HL-60 (cell line): ENCODE measurements at regions not wholly inside any gene's neighbourhood (a gene's known extent, or its start where the extent isn't known, plus 50 kb on each side); places are given as distances from the start of the nearest gene placed in this dataset.

Source experiments
- DNase-seq, 2 experiments: peaks; one replicate each; pipeline ENCODE4 v3.0.0-alpha.2; 2010 to 2020; ENCODE audit warnings: low read depth in 1 of 2, low spot score in 1 of 2
- H3K27ac ChIP-seq: fragments of 250-450 bp; sonication (Bioruptor Pico); replicated peaks from 2 replicates; pipeline ENCODE4 v1.5.1; 2020; ENCODE audit warnings: mild to moderate bottlenecking, moderate library complexity
- H3K27me3 ChIP-seq: fragments of 250-450 bp; sonication (Bioruptor Pico); 2 replicates; pipeline ENCODE4 v1.5.1; 2021; ENCODE audit warnings: mild to moderate bottlenecking, moderate library complexity; ENCODE audit not compliant: insufficient read depth, poor library complexity, severe bottlenecking
- H3K4me3 ChIP-seq: replicated peaks from 2 replicates; pipeline ENCODE4 v1.5.1; 2011; ENCODE audit warnings: mild to moderate bottlenecking, control low read depth, low read length; ENCODE audit not compliant: insufficient read depth
- GABPA ChIP-seq: IDR thresholded peaks from 2 replicates; pipeline ENCODE4 v1.6.1; 2012; ENCODE audit warnings: low read depth
- POLR2AphosphoS5 ChIP-seq: IDR thresholded peaks from 2 replicates; pipeline ENCODE4 v1.6.1; 2012; ENCODE audit warnings: low read depth
- SPI1 ChIP-seq: IDR thresholded peaks from 2 replicates; pipeline ENCODE4 v1.6.1; 2012; ENCODE audit warnings: low read depth, mild to moderate bottlenecking, borderline replicate concordance
- TF ChIP-seq, protein P1 (sequence below): IDR thresholded peaks from one replicate; pipeline ENCODE4 v1.5.1; 2011; ENCODE audit warnings: low read length, control low read depth, inconsistent platforms; ENCODE audit not compliant: insufficient read depth
- TF ChIP-seq, protein P2 (sequence below): IDR thresholded peaks from 2 replicates; pipeline ENCODE4 v1.6.1; 2012; ENCODE audit warnings: low read depth; ENCODE audit not compliant: insufficient replicate concordance

DNA sequence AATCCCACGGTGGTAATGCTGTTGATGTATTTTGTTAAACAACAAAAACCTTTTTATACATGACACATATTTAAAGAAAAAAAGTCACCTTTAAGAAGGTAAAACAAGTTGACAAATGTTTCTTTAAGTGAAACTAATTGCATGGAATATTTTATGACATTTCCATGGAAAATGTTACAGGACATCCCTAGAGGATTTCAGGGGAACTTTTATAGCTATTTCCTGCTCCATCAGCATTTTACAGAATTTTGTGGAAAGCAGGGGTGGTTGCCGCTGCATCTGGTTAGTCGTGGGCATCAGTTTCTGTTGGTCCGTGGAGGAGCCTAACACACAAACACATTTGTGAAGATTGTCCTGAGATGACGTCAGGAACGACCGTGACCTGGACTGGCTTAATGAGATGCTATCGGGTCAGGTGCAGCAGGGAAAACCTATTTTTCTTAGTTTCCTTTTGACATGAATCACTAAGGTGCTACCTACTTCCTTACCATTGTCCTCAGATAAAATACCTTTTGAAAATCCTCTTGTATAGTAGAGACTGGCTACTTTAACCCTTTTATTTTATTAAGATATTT, 305.1 kb downstream of the MAP2K6 start:
- no peaks in the 10 kb centered on the region for H3K27me3 ChIP-seq
- TF ChIP-seq SPI1 (no peak), POLR2AphosphoS5 (no peak), GABPA (no peak)
- TF ChIP-seq, protein P1, sequence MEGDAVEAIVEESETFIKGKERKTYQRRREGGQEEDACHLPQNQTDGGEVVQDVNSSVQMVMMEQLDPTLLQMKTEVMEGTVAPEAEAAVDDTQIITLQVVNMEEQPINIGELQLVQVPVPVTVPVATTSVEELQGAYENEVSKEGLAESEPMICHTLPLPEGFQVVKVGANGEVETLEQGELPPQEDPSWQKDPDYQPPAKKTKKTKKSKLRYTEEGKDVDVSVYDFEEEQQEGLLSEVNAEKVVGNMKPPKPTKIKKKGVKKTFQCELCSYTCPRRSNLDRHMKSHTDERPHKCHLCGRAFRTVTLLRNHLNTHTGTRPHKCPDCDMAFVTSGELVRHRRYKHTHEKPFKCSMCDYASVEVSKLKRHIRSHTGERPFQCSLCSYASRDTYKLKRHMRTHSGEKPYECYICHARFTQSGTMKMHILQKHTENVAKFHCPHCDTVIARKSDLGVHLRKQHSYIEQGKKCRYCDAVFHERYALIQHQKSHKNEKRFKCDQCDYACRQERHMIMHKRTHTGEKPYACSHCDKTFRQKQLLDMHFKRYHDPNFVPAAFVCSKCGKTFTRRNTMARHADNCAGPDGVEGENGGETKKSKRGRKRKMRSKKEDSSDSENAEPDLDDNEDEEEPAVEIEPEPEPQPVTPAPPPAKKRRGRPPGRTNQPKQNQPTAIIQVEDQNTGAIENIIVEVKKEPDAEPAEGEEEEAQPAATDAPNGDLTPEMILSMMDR, result no peak
- TF ChIP-seq, protein P2, sequence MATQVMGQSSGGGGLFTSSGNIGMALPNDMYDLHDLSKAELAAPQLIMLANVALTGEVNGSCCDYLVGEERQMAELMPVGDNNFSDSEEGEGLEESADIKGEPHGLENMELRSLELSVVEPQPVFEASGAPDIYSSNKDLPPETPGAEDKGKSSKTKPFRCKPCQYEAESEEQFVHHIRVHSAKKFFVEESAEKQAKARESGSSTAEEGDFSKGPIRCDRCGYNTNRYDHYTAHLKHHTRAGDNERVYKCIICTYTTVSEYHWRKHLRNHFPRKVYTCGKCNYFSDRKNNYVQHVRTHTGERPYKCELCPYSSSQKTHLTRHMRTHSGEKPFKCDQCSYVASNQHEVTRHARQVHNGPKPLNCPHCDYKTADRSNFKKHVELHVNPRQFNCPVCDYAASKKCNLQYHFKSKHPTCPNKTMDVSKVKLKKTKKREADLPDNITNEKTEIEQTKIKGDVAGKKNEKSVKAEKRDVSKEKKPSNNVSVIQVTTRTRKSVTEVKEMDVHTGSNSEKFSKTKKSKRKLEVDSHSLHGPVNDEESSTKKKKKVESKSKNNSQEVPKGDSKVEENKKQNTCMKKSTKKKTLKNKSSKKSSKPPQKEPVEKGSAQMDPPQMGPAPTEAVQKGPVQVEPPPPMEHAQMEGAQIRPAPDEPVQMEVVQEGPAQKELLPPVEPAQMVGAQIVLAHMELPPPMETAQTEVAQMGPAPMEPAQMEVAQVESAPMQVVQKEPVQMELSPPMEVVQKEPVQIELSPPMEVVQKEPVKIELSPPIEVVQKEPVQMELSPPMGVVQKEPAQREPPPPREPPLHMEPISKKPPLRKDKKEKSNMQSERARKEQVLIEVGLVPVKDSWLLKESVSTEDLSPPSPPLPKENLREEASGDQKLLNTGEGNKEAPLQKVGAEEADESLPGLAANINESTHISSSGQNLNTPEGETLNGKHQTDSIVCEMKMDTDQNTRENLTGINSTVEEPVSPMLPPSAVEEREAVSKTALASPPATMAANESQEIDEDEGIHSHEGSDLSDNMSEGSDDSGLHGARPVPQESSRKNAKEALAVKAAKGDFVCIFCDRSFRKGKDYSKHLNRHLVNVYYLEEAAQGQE, result no peak
- no peak overlapping the region for H3K4me3 ChIP-seq
- DNase-seq, result no peak
- no peak overlapping the region for H3K27ac ChIP-seq

DNA sequence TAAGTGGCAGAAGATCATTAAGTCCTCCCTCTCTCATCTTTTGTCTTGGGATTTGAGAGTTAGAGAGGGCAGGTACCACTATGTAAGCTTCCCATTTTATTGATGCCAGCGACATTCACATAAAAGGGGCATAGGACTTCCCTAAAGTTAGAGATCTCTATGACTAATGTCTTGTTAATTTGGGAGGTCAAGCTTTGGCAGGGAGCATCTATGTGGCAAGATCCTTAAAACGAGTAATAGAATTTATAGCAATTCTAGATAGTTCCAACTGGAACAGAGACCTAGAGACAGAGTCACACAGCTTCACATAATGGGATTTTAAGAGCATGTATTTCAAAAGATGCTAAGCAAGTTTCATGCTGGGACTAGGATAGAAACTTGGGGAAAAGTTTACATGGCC, 308.0 kb downstream of the MAP2K6 start:
- no peaks in the 10 kb centered on the region for H3K27me3 ChIP-seq
- H3K27ac ChIP-seq, result no peak overlapping the region
- no peak overlapping the region for H3K4me3 ChIP-seq
- TF ChIP-seq, protein P1, result no peak
- TF ChIP-seq POLR2AphosphoS5, result no peak
- no peak for TF ChIP-seq GABPA
- TF ChIP-seq, protein P2, result no peak
- no peak for DNase-seq

DNA sequence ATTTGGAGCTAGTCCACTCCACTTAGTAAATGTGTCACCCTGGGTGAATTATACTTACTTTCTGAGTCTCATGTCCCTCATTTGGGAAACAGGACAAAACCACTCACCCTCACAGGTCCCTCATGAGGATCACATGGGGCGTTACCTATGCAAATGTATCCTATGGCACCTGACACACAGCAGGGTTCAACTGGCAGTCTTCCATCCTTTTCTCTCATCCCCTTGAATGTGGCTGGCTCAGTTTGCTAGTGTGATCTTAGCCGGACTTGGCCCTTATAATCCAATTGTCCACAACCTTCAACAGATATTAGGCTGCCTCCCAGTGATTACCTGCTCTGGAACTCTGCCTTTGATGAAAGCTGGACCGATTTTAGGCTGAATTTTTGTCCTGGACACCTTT, 308.8 kb downstream of the MAP2K6 start:
- H3K4me3 ChIP-seq, result no peak overlapping the region
- TF ChIP-seq POLR2AphosphoS5 (no peak), SPI1 (no peak), GABPA (no peak)
- TF ChIP-seq, protein P1, result no peak
- TF ChIP-seq, protein P2, result no peak
- no peaks in the 10 kb centered on the region for H3K27me3 ChIP-seq
- no peak for DNase-seq
- no peak overlapping the region for H3K27ac ChIP-seq
